ENCODE measurements at regions not wholly inside any gene's neighbourhood (a gene's known extent, or its start where the extent isn't known, plus 50 kb on each side); places are given as distances from the start of the nearest gene placed in this dataset.

DNA sequence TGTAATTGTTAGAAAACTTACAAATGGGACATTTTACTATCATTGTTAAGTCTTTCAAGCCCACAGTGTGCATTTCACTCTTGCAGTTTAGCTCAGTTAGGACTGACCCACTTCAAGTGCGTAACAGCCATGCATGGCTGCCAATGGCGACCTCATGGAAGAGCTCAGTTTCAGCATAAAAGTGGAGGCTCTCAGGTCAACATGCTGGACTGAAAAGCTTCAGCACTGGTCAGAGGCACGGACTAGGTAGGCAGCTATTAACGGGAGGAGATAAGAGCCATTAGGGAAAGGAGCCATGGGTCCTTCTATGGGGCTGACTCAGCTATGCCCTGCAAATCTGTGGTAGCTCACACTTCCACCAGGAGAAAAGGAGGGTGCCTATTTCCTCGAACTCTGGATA, 101.8 kb downstream of the TTLL2 start:
- DNase-seq (ENCODE audit: low read depth) (no peak), FAIRE-seq (no peak)
- TF ChIP-seq CTCF (IDR thresholded peaks at IDR 0.05; ENCODE audit: insufficient read depth, low read length, severe bottlenecking): no peak
- no peaks in the 10 kb centered on the region for H3K36me3 ChIP-seq (ENCODE audit: control insufficient read depth, insufficient read depth, low read length)
- H3K4me3 ChIP-seq (ENCODE audit: low read depth, low read length): no peak overlapping the region
- H3K27me3 ChIP-seq (ENCODE audit: control insufficient read depth, insufficient read depth, low read length): no peaks in the 10 kb centered on the region

GRCh38 chr6:167428664-167429333, 103.9 kb downstream of the TTLL2 start:
- H3K36me3 ChIP-seq (ENCODE audit: control insufficient read depth, insufficient read depth, low read length): no peaks in the 10 kb centered on the region
- FAIRE-seq (no peak), DNase-seq (ENCODE audit: low read depth) (no peak)
- H3K4me3 ChIP-seq (ENCODE audit: low read depth, low read length): no peak overlapping the region
- TF ChIP-seq CTCF (IDR thresholded peaks at IDR 0.05; ENCODE audit: insufficient read depth, low read length, severe bottlenecking): no peak
- no peaks in the 10 kb centered on the region for H3K27me3 ChIP-seq (ENCODE audit: control insufficient read depth, insufficient read depth, low read length)

GRCh38 chr6:167429353-167429752, 104.5 kb downstream of the TTLL2 start:
- Histone ChIP-seq H3K36me3 (ENCODE audit: control insufficient read depth, insufficient read depth, low read length) (no peaks in the 10 kb centered on the region), H3K4me3 (ENCODE audit: low read depth, low read length) (no peak overlapping the region), H3K27me3 (ENCODE audit: control insufficient read depth, insufficient read depth, low read length) (no peaks in the 10 kb centered on the region)
- FAIRE-seq (no peak), DNase-seq (ENCODE audit: low read depth) (no peak)
- TF ChIP-seq CTCF (IDR thresholded peaks at IDR 0.05; ENCODE audit: insufficient read depth, low read length, severe bottlenecking): no peak

DNA sequence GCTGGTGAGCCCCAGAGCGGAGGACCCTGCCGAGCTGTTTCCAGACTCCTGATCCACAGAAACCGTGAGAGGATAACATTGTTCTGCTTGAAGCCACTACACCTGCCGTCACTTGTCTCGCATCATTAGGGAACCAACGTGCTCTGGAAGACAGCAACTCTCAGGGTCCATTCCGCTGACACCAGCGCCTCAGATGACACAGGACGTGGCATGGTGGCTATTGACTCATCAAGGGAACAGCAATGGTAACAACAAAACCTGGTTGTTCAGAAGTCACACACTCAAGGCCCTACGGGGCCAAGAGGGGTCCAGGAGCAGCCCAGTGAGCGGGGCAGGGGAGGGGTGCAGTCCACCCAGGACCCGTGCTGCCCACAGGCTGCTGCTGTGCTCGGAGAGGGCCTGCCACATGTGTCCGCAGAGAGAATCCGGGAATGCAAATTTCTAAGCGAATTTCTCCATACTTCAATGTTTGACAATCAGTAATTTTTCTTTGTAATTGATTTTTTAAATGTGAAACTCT, 110.4 kb downstream of the TTLL2 start:
- no peak overlapping the region for H3K4me3 ChIP-seq (ENCODE audit: low read depth, low read length)
- FAIRE-seq: no peak
- no peaks in the 10 kb centered on the region for H3K27me3 ChIP-seq (ENCODE audit: control insufficient read depth, insufficient read depth, low read length)
- TF ChIP-seq CTCF (IDR thresholded peaks at IDR 0.05; ENCODE audit: insufficient read depth, low read length, severe bottlenecking): no peak
- DNase-seq (ENCODE audit: low read depth): no peak
- no peaks in the 10 kb centered on the region for H3K36me3 ChIP-seq (ENCODE audit: control insufficient read depth, insufficient read depth, low read length)

DNA sequence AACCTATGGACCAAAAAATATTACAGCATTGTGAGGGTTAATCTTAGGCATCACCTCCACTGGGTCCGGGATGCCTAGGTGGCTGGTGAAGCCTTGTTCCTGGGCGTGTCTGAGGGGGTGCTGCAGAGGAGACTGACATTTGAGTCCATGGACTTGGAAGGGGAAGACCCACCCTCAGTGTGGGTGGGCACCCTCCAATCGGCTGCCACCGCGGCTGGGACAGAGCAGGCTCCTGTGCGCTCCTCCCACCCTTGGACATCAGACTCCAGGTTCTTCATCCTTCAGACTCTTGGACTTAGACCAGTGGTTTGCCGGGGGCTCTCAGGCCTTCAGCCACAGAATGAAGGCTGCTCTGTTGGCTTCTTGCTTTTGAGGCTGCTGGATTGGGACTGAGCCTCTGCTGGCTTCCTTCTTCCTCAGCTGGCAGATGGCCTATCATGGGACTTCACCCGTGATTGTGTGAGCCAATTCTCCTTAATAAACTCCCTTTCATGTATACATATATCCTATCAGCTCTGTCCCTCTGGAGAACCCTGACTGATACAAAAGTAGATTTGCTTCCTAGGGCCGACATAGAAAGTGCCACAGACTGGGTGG, 113.1 kb downstream of the TTLL2 start:
- Histone ChIP-seq H3K27me3 (ENCODE audit: control insufficient read depth, insufficient read depth, low read length) (no peaks in the 10 kb centered on the region), H3K36me3 (ENCODE audit: control insufficient read depth, insufficient read depth, low read length) (no peaks in the 10 kb centered on the region), H3K4me3 (ENCODE audit: low read depth, low read length) (no peak overlapping the region)
- no peak for TF ChIP-seq CTCF (IDR thresholded peaks at IDR 0.05; ENCODE audit: insufficient read depth, low read length, severe bottlenecking)
- no peak for DNase-seq (ENCODE audit: low read depth)
- FAIRE-seq: no peak

Data from bronchial epithelial cell (primary cell).